Umbilical cord (tissue), 1 donor: ENCODE measurements at regions not wholly inside any gene's neighbourhood (a gene's known extent, or its start where the extent isn't known, plus 50 kb on each side); places are given as distances from the start of the nearest gene placed in this dataset.

ENCODE experiments used
- DNase-seq: peaks from one replicate; pipeline ENCODE4 v3.0.0-alpha.2; 2015; ENCODE audit warnings: low spot score

GRCh38 chr1:239819756-239820250 is 271.9 kb upstream of the FMN2 start:
- no peak for DNase-seq

GRCh38 chr1:239823852-239824251 is 267.8 kb upstream of the FMN2 start:
- no peak for DNase-seq

GRCh38 chr1:239826211-239826610 is 265.5 kb upstream of the FMN2 start:
- DNase-seq: no peak

- DNase-seq: no peak
Measured at GRCh38 chr1:239826736-239827135, 264.9 kb upstream of the FMN2 start.

GRCh38 chr1:239829535-239829934 is 262.1 kb upstream of the FMN2 start:
- no peak for DNase-seq

- no peak for DNase-seq
Measured at GRCh38 chr1:239831577-239832355, 259.9 kb upstream of the FMN2 start.

- no peak for DNase-seq
Measured at GRCh38 chr1:239833723-239834122, 258.0 kb upstream of the FMN2 start.

GRCh38 chr1:239835946-239836440 is 255.7 kb upstream of the FMN2 start:
- DNase-seq: no peak

GRCh38 chr1:239840336-239840735 is 251.3 kb upstream of the FMN2 start:
- no peak for DNase-seq

- no peak for DNase-seq
Measured at GRCh38 chr1:239840790-239841189, 250.9 kb upstream of the FMN2 start.

- no peak for DNase-seq
Measured at GRCh38 chr1:239841631-239842030, 250.1 kb upstream of the FMN2 start.

- no peak for DNase-seq
Measured at GRCh38 chr1:239843541-239843940, 248.1 kb upstream of the FMN2 start.

GRCh38 chr1:239844833-239845232 is 246.8 kb upstream of the FMN2 start:
- DNase-seq: no peak

- DNase-seq: no peak
Measured at GRCh38 chr1:239854922-239855321, 236.8 kb upstream of the FMN2 start.

- DNase-seq: no peak
Measured at GRCh38 chr1:239856067-239856466, 235.6 kb upstream of the FMN2 start.

- DNase-seq: no peak
Measured at GRCh38 chr1:239856924-239857323, 234.8 kb upstream of the FMN2 start.

GRCh38 chr1:239858057-239858456 is 233.6 kb upstream of the FMN2 start:
- no peak for DNase-seq

GRCh38 chr1:239858529-239858928 is 233.2 kb upstream of the FMN2 start:
- DNase-seq: no peak

GRCh38 chr1:239861985-239862384 is 229.7 kb upstream of the FMN2 start:
- DNase-seq: no peak

GRCh38 chr1:239868058-239868832 is 223.4 kb upstream of the FMN2 start:
- no peak for DNase-seq

GRCh38 chr1:239870194-239870593 is 221.5 kb upstream of the FMN2 start:
- no peak for DNase-seq

- no peak for DNase-seq
Measured at GRCh38 chr1:239872626-239873025, 219.1 kb upstream of the FMN2 start.

- no peak for DNase-seq
Measured at GRCh38 chr1:239874831-239875230, 216.9 kb upstream of the FMN2 start.
